Left hindlimb (tissue), 1 donor: ENCODE measurements at regions not wholly inside any gene's neighbourhood (a gene's known extent, or its start where the extent isn't known, plus 50 kb on each side); places are given as distances from the start of the nearest gene placed in this dataset.
"Not testable (repeated sequence)": the region's sequence is repeated elsewhere in the genome, so short reads cannot be mapped to it uniquely, and the experiment has no call there.

Experiments
- DNase-seq: peaks from one replicate; pipeline ENCODE4 v3.0.0-alpha.2; 2018

DNA sequence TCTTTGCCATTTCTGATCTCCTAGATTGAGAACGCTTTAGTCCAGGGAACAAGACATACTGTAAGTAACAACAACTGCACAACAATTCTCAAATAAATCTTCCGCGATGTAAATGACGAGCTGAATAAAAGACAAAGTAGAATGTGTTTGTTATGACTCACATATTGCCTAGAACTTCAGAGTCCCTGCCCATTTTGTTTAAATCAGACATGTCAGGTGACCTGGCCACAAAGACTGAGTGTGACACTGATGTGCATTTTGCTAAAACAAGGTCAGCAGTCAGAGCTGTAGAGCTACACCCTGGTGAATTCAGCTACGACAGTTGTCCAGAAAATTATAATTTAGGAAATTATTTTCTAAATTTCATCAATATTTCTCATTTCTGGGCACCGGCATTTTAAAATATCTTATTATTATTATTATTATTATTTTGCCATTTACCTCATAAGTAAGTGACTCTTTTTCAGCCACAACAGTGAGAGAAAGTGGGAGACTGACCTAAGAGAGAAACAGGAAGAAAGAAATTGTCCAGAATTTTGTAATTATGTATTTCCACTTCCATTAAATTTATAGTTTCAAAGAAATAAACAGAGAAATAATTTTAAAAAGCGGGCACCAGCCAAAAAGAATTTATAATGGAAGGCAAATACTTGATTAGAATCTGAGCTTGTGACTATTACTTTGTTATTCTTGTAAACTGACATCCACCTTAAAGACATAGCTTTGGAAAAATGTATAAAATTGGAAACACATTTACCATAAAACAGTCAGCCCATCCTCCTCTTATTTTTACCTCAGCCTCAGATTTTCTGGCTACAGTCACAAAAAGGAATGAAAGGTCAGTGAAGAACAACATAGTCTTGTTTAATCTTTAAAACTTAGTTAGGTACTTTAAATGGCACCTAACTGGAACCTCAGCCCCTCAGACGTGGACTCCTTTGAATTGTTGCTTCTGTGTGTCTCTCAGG, 157.0 kb upstream of the CITED2 start:
- DNase-seq: no peak

GRCh38 chr6:139530561-139530960, 156.1 kb upstream of the CITED2 start:
- DNase-seq: no peak

DNA sequence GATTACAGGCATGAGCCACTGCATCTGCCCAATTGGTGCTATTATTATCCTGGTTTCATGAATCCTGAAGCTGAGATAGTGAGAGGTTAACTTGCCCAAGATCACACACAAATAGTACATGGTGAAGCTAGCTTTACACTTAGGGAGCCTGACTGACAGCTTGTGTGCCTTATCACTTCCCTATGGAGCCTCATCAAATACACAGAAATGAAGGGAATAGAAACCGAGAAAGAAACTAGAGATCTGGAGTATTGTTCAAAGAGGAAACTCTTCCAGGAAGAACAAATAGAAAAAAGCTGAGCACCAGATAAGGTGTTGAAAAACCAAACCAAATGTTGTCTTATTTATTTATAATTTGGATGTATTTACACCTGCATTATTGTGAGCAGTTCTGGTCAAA, 155.0 kb upstream of the CITED2 start:
- no peak for DNase-seq

DNA sequence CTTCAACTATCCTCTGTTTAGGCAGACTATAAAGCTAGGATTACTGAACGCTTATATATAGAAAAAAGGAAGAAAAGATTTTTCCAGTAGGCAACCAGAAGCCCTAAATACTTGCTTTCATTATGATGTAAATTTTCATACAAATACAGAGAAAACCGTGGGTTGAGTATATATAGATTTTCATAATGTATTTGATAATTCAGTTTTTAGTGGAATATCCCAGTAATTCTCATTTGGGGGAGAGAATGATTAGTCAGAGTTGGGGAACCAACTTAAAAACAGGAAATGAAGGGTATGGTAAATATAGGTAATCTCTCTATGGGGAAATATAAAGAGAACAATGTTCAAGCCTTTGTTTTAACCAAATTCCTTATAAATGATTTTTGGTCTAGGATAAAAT, 154.0 kb upstream of the CITED2 start:
- no peak for DNase-seq

GRCh38 chr6:139525415-139525814, 151.0 kb upstream of the CITED2 start:
- DNase-seq: no peak

DNA sequence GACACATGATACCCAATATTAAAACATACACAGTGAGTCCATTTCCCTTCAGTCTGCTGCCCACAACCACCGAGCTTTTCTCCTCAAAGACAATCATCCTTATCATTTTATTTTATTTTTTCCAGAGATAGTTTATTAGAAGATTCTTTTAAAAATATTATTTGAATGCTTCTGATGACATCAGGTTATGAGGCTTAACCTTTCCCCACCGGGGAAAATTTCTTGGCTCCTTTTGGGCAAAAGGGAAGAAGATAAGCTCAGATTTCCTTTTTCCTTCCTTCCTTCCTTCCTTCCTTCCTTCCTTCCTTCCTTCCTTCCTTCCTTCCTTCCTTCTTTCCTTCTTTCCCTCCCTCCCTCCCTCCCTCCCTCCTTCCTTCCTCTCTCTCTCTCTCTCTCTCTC, 149.5 kb upstream of the CITED2 start:
- no peak for DNase-seq

DNA sequence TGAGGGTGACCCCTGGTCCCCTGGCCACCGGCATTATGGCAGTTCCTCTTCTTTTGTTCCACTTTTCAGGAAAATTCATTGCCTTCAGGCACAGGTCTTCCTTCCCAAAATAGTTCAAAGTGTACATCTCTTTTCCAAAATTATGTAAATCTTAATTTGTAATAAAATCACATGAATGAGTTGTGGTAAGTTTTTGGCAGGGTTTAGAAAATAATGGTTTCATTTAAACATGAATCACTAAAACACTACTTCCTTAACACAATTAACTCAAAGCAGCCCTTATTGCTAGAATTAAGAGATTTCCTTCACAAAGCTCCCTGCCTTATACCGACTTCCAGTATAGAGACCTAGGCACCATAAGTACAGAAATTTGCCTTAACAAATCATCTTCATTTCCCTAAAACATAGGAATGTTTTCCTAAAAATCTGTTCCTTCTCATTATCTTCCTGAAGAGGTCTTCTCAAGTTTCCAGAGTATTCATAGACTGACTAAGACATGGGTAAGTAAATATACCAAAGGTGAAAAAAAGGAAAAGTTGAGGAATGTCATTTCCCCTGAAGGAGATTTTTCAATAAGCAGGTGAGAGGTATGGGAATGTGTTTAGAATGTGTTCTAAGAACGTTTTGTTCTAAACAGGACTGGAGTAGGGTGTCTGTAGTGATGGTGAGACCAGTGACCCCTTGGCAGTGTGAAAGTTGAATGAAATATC, 148.2 kb upstream of the CITED2 start:
- DNase-seq: no peak

- DNase-seq: no peak
Observed at GRCh38 chr6:139521338-139521737, 146.9 kb upstream of the CITED2 start.

DNA sequence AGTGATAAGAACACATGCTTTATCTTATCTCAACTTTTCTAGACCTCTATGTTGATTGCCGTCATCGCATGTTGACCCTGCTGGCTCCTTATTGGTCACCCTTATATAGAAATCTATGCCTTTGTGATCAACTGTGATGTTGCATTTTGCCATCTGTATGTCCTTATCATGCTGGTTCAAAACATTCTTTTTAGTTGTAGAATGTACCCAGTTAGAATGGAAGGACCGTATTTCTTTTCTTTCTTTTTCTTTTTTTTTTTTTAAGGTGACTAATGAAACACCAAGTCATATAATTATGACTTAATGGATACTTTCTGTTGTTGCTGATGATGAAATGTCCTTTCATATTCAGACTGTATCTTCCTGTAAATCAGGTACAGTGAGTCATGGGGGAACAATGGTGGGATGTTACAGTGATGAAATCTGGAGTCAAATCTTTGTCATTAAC, 145.9 kb upstream of the CITED2 start:
- DNase-seq: no peak

DNA sequence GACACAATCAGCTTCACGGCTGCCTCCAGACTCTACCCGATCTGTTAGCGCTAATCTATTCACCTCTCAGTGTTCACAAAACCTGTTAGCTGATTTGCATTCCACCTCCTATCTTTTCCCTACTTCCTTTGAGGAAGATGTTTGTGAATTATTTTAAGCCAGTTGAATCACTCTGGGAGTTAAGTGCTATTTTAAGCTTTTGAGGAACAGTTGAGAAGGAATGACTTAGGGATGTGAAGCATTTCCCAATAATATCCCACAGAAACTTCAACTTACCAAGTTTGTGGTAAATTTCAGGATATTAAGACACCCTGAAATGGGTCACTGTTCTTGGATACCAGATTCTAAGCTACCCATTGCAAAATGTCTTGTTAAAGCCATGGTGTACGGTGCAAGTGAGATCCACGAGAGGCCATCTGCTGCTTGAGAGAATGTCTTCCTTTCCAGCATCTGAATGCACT, 145.2 kb upstream of the CITED2 start:
- no peak for DNase-seq

GRCh38 chr6:139519097-139519496, 144.6 kb upstream of the CITED2 start:
- DNase-seq: no peak

- no peak for DNase-seq
Observed at GRCh38 chr6:139518556-139519091, 144.2 kb upstream of the CITED2 start.

DNA sequence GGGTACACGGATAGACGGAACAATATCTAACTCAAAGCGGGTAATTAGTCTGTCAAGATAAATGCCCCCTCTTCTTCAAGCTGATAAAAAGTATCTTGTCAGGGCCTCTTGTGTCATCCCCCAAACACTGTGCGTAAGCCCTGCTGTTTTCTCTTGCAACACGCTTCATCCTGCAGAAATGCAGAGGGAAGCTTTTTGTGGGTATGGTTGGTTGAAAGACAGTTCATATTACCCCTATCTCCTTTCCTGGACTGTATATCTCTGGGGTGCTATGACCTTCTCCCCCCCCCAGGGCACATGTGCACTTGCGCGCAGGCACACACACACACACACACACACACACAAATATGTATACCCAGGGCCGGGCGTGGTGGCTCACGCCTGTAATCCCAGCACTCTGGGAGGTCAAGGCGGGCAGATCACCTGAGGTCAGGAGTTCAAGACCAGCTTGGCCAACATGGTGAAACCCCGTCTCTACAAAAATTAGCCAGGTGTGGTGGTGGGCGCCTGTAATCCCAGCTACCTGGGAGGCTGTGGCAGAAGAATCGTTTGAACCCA, 143.6 kb upstream of the CITED2 start:
- DNase-seq: not testable (repeated sequence)

- no peak for DNase-seq
Observed at GRCh38 chr6:139515511-139515910, 141.1 kb upstream of the CITED2 start.

- no peak for DNase-seq
Observed at GRCh38 chr6:139514819-139515218, 140.4 kb upstream of the CITED2 start.

- DNase-seq: no peak
Observed at GRCh38 chr6:139510040-139510790, 135.8 kb upstream of the CITED2 start.

DNA sequence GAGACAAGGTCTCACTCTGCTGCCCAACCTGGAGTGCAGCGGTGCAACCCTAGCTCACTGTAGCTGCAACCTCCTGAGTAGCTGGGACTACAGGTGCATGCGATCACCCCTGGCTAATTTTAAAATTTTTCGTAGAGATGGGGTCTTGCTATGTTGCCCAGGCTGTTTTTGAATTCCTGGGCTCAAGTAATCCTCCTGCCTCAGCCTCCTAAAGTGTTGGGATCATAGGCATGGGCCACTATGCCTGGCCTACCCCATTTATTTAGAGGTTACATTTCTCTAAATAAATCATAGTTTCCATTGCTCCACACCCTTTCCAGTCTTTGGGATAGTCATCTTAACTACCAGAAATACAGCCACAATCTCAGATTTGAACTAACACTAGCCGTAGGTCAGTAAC, 134.7 kb upstream of the CITED2 start:
- no peak for DNase-seq

GRCh38 chr6:139508576-139508975, 134.1 kb upstream of the CITED2 start:
- DNase-seq: no peak

DNA sequence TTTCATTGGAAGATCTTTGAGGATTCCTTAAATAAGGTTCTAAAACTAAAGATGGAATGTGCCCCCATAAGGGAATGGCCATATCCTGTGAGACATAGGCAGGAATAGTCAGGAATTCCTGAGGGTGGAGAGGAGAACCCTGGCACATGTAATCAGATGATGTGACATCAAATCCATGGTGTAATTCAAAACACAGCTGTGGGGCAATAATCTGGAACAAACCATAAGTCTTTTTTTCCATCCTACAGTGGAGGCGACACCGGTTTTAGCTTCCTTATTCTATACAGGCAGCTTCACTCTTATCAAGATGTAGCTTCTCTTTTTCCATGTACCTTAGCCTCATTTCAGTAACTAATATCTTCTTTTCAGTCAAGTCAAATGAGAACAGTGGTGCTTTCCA, 133.6 kb upstream of the CITED2 start:
- no peak for DNase-seq

GRCh38 chr6:139500977-139501376, 126.5 kb upstream of the CITED2 start:
- DNase-seq: no peak

GRCh38 chr6:139498715-139499114, 124.3 kb upstream of the CITED2 start:
- no peak for DNase-seq

GRCh38 chr6:139497345-139497961, 123.0 kb upstream of the CITED2 start:
- DNase-seq: no peak
